ENCODE measurements at regions not wholly inside any gene's neighbourhood (a gene's known extent, or its start where the extent isn't known, plus 50 kb on each side); places are given as distances from the start of the nearest gene placed in this dataset.
"Not testable (repeated sequence)": the region's sequence is repeated elsewhere in the genome, so short reads cannot be mapped to it uniquely, and the experiment has no call there.

- no peak overlapping the region for H3K27ac ChIP-seq
- TF ChIP-seq ZFX (IDR thresholded peaks at IDR 0.05; ENCODE audit: borderline replicate concordance): no peak
- TF ChIP-seq CTCF (IDR thresholded peaks at IDR 0.05): no peak
Measured at GRCh38 chr14:84323978-84324377, 1206.0 kb upstream of the FLRT2 start.

GRCh38 chr14:84336433-84336832 lies 1193.5 kb upstream of the FLRT2 start:
- TF ChIP-seq CTCF (IDR thresholded peaks at IDR 0.05) (no peak), ZFX (IDR thresholded peaks at IDR 0.05; ENCODE audit: borderline replicate concordance) (no peak)
- H3K27ac ChIP-seq: no peak overlapping the region

- no peak for TF ChIP-seq CTCF (IDR thresholded peaks at IDR 0.05)
- no peak for TF ChIP-seq ZFX (IDR thresholded peaks at IDR 0.05; ENCODE audit: borderline replicate concordance)
- no peak overlapping the region for H3K27ac ChIP-seq
Measured at GRCh38 chr14:84340938-84341337, 1189.0 kb upstream of the FLRT2 start.

GRCh38 chr14:84341867-84342266 lies 1188.1 kb upstream of the FLRT2 start:
- H3K27ac ChIP-seq: not testable (repeated sequence)

- H3K27ac ChIP-seq: no peak overlapping the region
- TF ChIP-seq CTCF (IDR thresholded peaks at IDR 0.05): no peak
- no peak for TF ChIP-seq ZFX (IDR thresholded peaks at IDR 0.05; ENCODE audit: borderline replicate concordance)
Measured at GRCh38 chr14:84343656-84344055, 1186.3 kb upstream of the FLRT2 start.

- no peak for TF ChIP-seq ZFX (IDR thresholded peaks at IDR 0.05; ENCODE audit: borderline replicate concordance)
- no peak for TF ChIP-seq CTCF (IDR thresholded peaks at IDR 0.05)
Measured at GRCh38 chr14:84351646-84352045, 1178.3 kb upstream of the FLRT2 start.

GRCh38 chr14:84361476-84361875 lies 1168.5 kb upstream of the FLRT2 start:
- no peak overlapping the region for H3K27ac ChIP-seq
- TF ChIP-seq CTCF (IDR thresholded peaks at IDR 0.05) (no peak), ZFX (IDR thresholded peaks at IDR 0.05; ENCODE audit: borderline replicate concordance) (no peak)

More at GRCh38 chr14:84351646-84352045, 1178.3 kb upstream of the FLRT2 start:
- no peak overlapping the region for H3K27ac ChIP-seq

- TF ChIP-seq CTCF (IDR thresholded peaks at IDR 0.05) (no peak), ZFX (IDR thresholded peaks at IDR 0.05; ENCODE audit: borderline replicate concordance) (no peak)
Measured at GRCh38 chr14:84375235-84375634, 1154.7 kb upstream of the FLRT2 start.

More at GRCh38 chr14:84375235-84375634, 1154.7 kb upstream of the FLRT2 start:
- H3K27ac ChIP-seq: no peak overlapping the region

Measured in 22Rv1 (cell line).